GM23338 (cell line): ENCODE measurements at regions not wholly inside any gene's neighbourhood (a gene's known extent, or its start where the extent isn't known, plus 50 kb on each side); places are given as distances from the start of the nearest gene placed in this dataset.

Experiments
- ATAC-seq: fragments of 200-7000 bp; cut with Tn5 transposase; 3 replicates; pipeline ENCODE4 v1.9.1; 2020
- DNase-seq: peaks from one replicate; pipeline ENCODE4 v3.0.0-alpha.2; 2015; ENCODE audit warnings: low spot score
- H2AFZ ChIP-seq: fragments of 200-600 bp; sonication (generic); 2 replicates; pipeline ENCODE4 v1.8.0; 2016; ENCODE audit warnings: antibody characterized with exemption, mild to moderate bottlenecking, moderate library complexity
- H3F3A ChIP-seq: fragments of 200-600 bp; sonication (generic); replicated peaks from 2 replicates; pipeline ENCODE4 v1.8.0; 2017; ENCODE audit warnings: antibody characterized with exemption, mixed run types, low read depth
- H3K27ac ChIP-seq: fragments of 200-600 bp; sonication (generic); 2 replicates; pipeline ENCODE4 v1.6.1; 2016; ENCODE audit warnings: low read depth
- H3K27me3 ChIP-seq: fragments of 200-600 bp; sonication (generic); 2 replicates; pipeline ENCODE4 v1.8.0; 2016; ENCODE audit warnings: mild to moderate bottlenecking, mixed run types, moderate library complexity; ENCODE audit not compliant: insufficient read depth
- H3K36me3 ChIP-seq: fragments of 200-600 bp; sonication (generic); 2 replicates; pipeline ENCODE4 v1.8.0; 2016; ENCODE audit warnings: mild to moderate bottlenecking; ENCODE audit not compliant: insufficient read depth
- H3K4me1 ChIP-seq: fragments of 200-600 bp; sonication (generic); 2 replicates; pipeline ENCODE4 v1.8.0; 2016; ENCODE audit warnings: mild to moderate bottlenecking, moderate library complexity; ENCODE audit not compliant: insufficient read depth
- H3K4me2 ChIP-seq: fragments of 200-600 bp; sonication (generic); 2 replicates; pipeline ENCODE4 v1.7.1; 2017; ENCODE audit warnings: mixed run types
- H3K4me3 ChIP-seq: fragments of 200-600 bp; sonication (generic); 2 replicates; pipeline ENCODE4 v1.6.1; 2016; ENCODE audit warnings: mixed run types
- H3K79me2 ChIP-seq: fragments of 200-600 bp; sonication (generic); replicated peaks from 2 replicates; pipeline ENCODE4 v1.8.0; 2017; ENCODE audit warnings: mild to moderate bottlenecking; ENCODE audit not compliant: insufficient read depth
- H3K9me2 ChIP-seq: fragments of 200-600 bp; sonication (generic); 2 replicates; pipeline ENCODE4 v1.8.0; 2017; ENCODE audit not compliant: insufficient read depth
- H4K20me1 ChIP-seq: fragments of 200-600 bp; sonication (generic); replicated peaks from 2 replicates; pipeline ENCODE4 v1.8.0; 2017; ENCODE audit warnings: mild to moderate bottlenecking; ENCODE audit not compliant: insufficient read depth
- H3K27ac Mint-ChIP-seq: 2 replicates; pipeline ENCODE4 v1.8.0; 2020; ENCODE audit warnings: inconsistent platforms, mild to moderate bottlenecking, moderate library complexity, mixed read lengths
- H3K27me3 Mint-ChIP-seq: 3 replicates; pipeline ENCODE4 v1.8.0; 2022; ENCODE audit warnings: low read depth, mild to moderate bottlenecking, moderate library complexity, mixed read lengths, inconsistent platforms; ENCODE audit not compliant: insufficient read depth, poor library complexity
- H3K36me3 Mint-ChIP-seq: 3 replicates; pipeline ENCODE4 v1.8.0; 2021; ENCODE audit warnings: low read depth, mild to moderate bottlenecking, inconsistent platforms, moderate library complexity, mixed read lengths
- H3K4me1 Mint-ChIP-seq: 3 replicates; pipeline ENCODE4 v1.8.0; 2020; ENCODE audit warnings: mild to moderate bottlenecking, inconsistent platforms, mixed read lengths
- H3K4me3 Mint-ChIP-seq: 3 replicates; pipeline ENCODE4 v1.8.0; 2021; ENCODE audit warnings: moderate library complexity, mild to moderate bottlenecking, inconsistent platforms, mixed read lengths
- H3K9me3 Mint-ChIP-seq: 3 replicates; pipeline ENCODE4 v1.8.0; 2020; ENCODE audit warnings: moderate library complexity, mild to moderate bottlenecking, inconsistent platforms, mixed read lengths
- EZH2phosphoT487 ChIP-seq: fragments of 200-600 bp; sonication (generic); IDR thresholded peaks from one replicate; pipeline ENCODE4 v1.8.1; 2018; ENCODE audit warnings: antibody characterized with exemption; ENCODE audit not compliant: unreplicated experiment
- JUNB ChIP-seq: IDR thresholded peaks from one replicate; pipeline ENCODE4 v1.6.1; 2016; ENCODE audit warnings: antibody characterized with exemption; ENCODE audit not compliant: unreplicated experiment
- REST ChIP-seq: IDR thresholded peaks from one replicate; pipeline ENCODE4 v1.6.1; 2018; ENCODE audit warnings: antibody characterized with exemption; ENCODE audit not compliant: unreplicated experiment
- ZNF331 ChIP-seq: fragments of 250-450 bp; sonication (Bioruptor Pico); IDR thresholded peaks from 2 replicates; pipeline ENCODE4 v1.5.0; 2020; ENCODE audit warnings: low read depth, mild to moderate bottlenecking, moderate library complexity
- ZNF462 ChIP-seq: fragments of 250-450 bp; sonication (Bioruptor Pico); IDR thresholded peaks from 2 replicates; pipeline ENCODE4 v1.5.0; 2020; ENCODE audit warnings: mild to moderate bottlenecking, moderate library complexity

- no peak for TF ChIP-seq ZNF462 (CRISPR knock-in tag)
Observed at GRCh38 chr9:86500667-86501435, 146.6 kb upstream of the TUT7 start (continued).

- no peaks in the 10 kb centered on the region for H3K4me1 ChIP-seq
- Mint-ChIP-seq H3K27me3 (peaks cover 5% of the 10 kb centered on the region), H3K36me3 (no peaks in the 10 kb centered on the region), H3K4me3 (no peak overlapping the region), H3K27ac (no peak overlapping the region), H3K9me3 (no peaks in the 10 kb centered on the region), H3K4me1 (no peaks in the 10 kb centered on the region)
- H3K4me2 ChIP-seq = no peak overlapping the region
- no peaks in the 10 kb centered on the region for H4K20me1 ChIP-seq
- no peak overlapping the region for H3K4me3 ChIP-seq
- H3K79me2 ChIP-seq = no peaks in the 10 kb centered on the region
- DNase-seq (no peak), ATAC-seq (no peak)
- H3F3A ChIP-seq = no peaks in the 10 kb centered on the region
- no peak overlapping the region for H3K27ac ChIP-seq
- H3K9me2 ChIP-seq = no peaks in the 10 kb centered on the region
- H3K36me3 ChIP-seq = no peaks in the 10 kb centered on the region
- H2AFZ ChIP-seq = no peak overlapping the region
- H3K27me3 ChIP-seq = no peaks in the 10 kb centered on the region
- TF ChIP-seq REST = no peak
- no peak for TF ChIP-seq JUNB
- no peak for TF ChIP-seq ZNF331 (CRISPR knock-in tag)
- no peak for TF ChIP-seq EZH2phosphoT487
- TF ChIP-seq ZNF462 (CRISPR knock-in tag) = no peak
Observed at GRCh38 chr9:86500031-86500430, 145.8 kb upstream of the TUT7 start.
